Ovary (tissue), 7 donors: ENCODE measurements at regions not wholly inside any gene's neighbourhood (a gene's known extent, or its start where the extent isn't known, plus 50 kb on each side); places are given as distances from the start of the nearest gene placed in this dataset.
A peak's percentile ranks its signal among the peaks of the same experiment; 100 is the strongest.
"Not testable (repeated sequence)": the region's sequence is repeated elsewhere in the genome, so short reads cannot be mapped to it uniquely, and the experiment has no call there.

Experiments used
- DNase-seq, 5 donors: peaks; one replicate each; pipeline ENCODE4 v3.0.0-alpha.2; 2019 to 2020
- H3K27ac ChIP-seq, 2 donors: fragments of 200-600 bp; one replicate each; pipeline versions ENCODE4 v1.5.1 to v1.8.0; 2019 to 2022
- H3K27me3 ChIP-seq: fragments of 200-600 bp; one replicate; pipeline ENCODE4 v1.8.0; 2022
- H3K36me3 ChIP-seq: fragments of 200-600 bp; sonication (generic); one replicate; pipeline ENCODE4 v1.5.1; 2019
- H3K4me1 ChIP-seq: one replicate; pipeline ENCODE4 v1.8.1; 2013; ENCODE audit warnings: mild to moderate bottlenecking, moderate library complexity; ENCODE audit not compliant: insufficient read depth
- H3K4me3 ChIP-seq: fragments of 200-600 bp; sonication (generic); one replicate; pipeline ENCODE4 v1.5.1; 2017
- H3K9me3 ChIP-seq, 2 donors: fragments of 200-600 bp in 1 of 2; sonication (generic) in 1 of 2; one replicate each; pipeline versions ENCODE4 v1.5.1 to v1.8.1; 2013 to 2019; ENCODE audit warnings: mild to moderate bottlenecking in 1 of 2, moderate library complexity in 1 of 2
- EP300 ChIP-seq: sonication (generic); formaldehyde crosslinking; IDR thresholded peaks from one replicate; pipeline ENCODE4 v1.6.1; 2017; ENCODE audit warnings: antibody characterized with exemption
- POLR2A ChIP-seq: fragments of 450-650 bp; IDR thresholded peaks from one replicate; pipeline ENCODE4 v1.6.1; 2017; ENCODE audit warnings: antibody characterized with exemption, mild to moderate bottlenecking, moderate library complexity
- WGBS, 3 donors: extraction: QIAGEN DNeasy Blood & Tissue Kit in 1 of 3; methylation state at CpG; one replicate each; pipeline versions ENCODE4 v1.1.5 to v1.1.7; 2013 to 2017; 5-methylcytosine and 5-hydroxymethylcytosine counted together
- intact Hi-C, 4 donors: fragments of 100-400 bp; cut with DNase I; formaldehyde crosslinking; loops; one replicate each; pipeline versions ENCODE4 v1.11.0 to v1.15.1; 2022 to 2023
- TF ChIP-seq, protein P1 (sequence below), 3 donors: fragments of 450-650 bp in 2 of 3; fragments of 200-600 bp in 1 of 3; IDR thresholded peaks; one replicate each; pipeline versions ENCODE4 v1.5.1 to v1.8.0; 2016 to 2022; ENCODE audit warnings: antibody characterized with exemption in 3 of 3, mild to moderate bottlenecking in 1 of 3
- donor health status: DM: no; HTN: no; CAD: no; lungs with moderate emphysema.
- donor health status: DM: no; HTN: no; CAD: no.
- donor health status: Bipolar disorder and iron deficiency.
- donor health status: DM: no; HTN: no; CAD: no.
- donor health status: DM: yes; HTN: yes; CAD: no.

- Histone ChIP-seq H3K27me3 (no peaks in the 10 kb centered on the region), H3K4me3 (no peak overlapping the region), H3K4me1 (peaks cover 12% of the 10 kb centered on the region), H3K9me3 (no peaks in the 10 kb centered on the region), H3K27ac (peak overlapping the region in 1 of 2 donors; percentile 39), H3K36me3 (no peaks in the 10 kb centered on the region)
- TF ChIP-seq EP300: no peak
- no peak for TF ChIP-seq POLR2A
- TF ChIP-seq, protein P1, sequence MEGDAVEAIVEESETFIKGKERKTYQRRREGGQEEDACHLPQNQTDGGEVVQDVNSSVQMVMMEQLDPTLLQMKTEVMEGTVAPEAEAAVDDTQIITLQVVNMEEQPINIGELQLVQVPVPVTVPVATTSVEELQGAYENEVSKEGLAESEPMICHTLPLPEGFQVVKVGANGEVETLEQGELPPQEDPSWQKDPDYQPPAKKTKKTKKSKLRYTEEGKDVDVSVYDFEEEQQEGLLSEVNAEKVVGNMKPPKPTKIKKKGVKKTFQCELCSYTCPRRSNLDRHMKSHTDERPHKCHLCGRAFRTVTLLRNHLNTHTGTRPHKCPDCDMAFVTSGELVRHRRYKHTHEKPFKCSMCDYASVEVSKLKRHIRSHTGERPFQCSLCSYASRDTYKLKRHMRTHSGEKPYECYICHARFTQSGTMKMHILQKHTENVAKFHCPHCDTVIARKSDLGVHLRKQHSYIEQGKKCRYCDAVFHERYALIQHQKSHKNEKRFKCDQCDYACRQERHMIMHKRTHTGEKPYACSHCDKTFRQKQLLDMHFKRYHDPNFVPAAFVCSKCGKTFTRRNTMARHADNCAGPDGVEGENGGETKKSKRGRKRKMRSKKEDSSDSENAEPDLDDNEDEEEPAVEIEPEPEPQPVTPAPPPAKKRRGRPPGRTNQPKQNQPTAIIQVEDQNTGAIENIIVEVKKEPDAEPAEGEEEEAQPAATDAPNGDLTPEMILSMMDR (IDR thresholded peaks at IDR 0.05): no peak
- intact Hi-C loops: no loop called here
- no peak for DNase-seq
- 4 to 9% (median 4%) methylated on average over 3 of the region's 3 CpGs for WGBS, 3 donors
Observed at GRCh38 chr7:46604241-46604661, 683.2 kb upstream of the IGFBP3 start.

DNA sequence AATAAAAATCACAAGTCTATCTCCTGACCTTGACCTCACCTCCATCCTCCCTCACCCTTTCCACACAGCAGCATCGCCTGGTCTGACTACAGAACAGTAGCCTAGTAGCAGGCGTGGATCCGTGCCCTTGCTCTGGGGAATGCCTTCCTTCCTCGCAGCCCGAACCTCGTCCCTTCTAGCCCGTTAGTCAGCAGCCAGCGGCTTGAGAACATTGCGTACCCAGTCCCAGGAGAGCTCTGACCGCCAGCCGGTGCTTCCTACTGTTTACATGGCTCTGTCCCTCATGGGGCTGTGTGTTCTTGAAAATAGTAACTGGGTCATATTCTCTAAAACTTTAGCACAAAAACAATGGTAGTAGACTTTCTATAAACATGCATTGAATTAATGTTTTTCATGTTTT, 682.7 kb upstream of the IGFBP3 start:
- no peaks in the 10 kb centered on the region for H3K27me3 ChIP-seq
- no peaks in the 10 kb centered on the region for H3K36me3 ChIP-seq
- H3K4me1 ChIP-seq: peaks cover 12% of the 10 kb centered on the region
- WGBS, 3 donors: 1 to 12% (median 2%) methylated on average over 11 of the region's 11 CpGs
- no peaks in the 10 kb centered on the region for H3K9me3 ChIP-seq
- H3K27ac ChIP-seq: peak overlapping the region in 1 of 2 donors; percentile 39
- H3K4me3 ChIP-seq: no peak overlapping the region
- intact Hi-C loops: no loop called here
- TF ChIP-seq, protein P1 (IDR thresholded peaks at IDR 0.05): no peak
- TF ChIP-seq EP300: no peak
- no peak for TF ChIP-seq POLR2A
- peak; percentile 62 to 90 (median 83) for DNase-seq

GRCh38 chr7:46603296-46603752, 682.3 kb upstream of the IGFBP3 start:
- TF ChIP-seq EP300 (no peak), POLR2A (no peak)
- TF ChIP-seq, protein P1 (IDR thresholded peaks at IDR 0.05): no peak
- Histone ChIP-seq H3K27ac (peak overlapping the region in 1 of 2 donors; percentile 39), H3K36me3 (no peaks in the 10 kb centered on the region), H3K9me3 (no peaks in the 10 kb centered on the region), H3K4me3 (no peak overlapping the region), H3K4me1 (peaks cover 12% of the 10 kb centered on the region), H3K27me3 (no peaks in the 10 kb centered on the region)
- intact Hi-C loops: no loop called here
- peak in 2 of 5 donors; percentile 14 to 17 for DNase-seq
- 69 to 72% (median 71%) methylated on average over 7 of the region's 7 CpGs for WGBS, 3 donors

- Histone ChIP-seq H3K27ac (no peak overlapping the region), H3K9me3 (no peaks in the 10 kb centered on the region), H3K4me3 (no peak overlapping the region), H3K27me3 (no peaks in the 10 kb centered on the region), H3K4me1 (peaks cover 12% of the 10 kb centered on the region), H3K36me3 (no peaks in the 10 kb centered on the region)
- peak in 1 of 5 donors; percentile 58 for DNase-seq
- intact Hi-C loops: no loop called here
- WGBS, 3 donors: 83 to 90% (median 87%) methylated on average over 5 of the region's 5 CpGs
- TF ChIP-seq, protein P1 (IDR thresholded peaks at IDR 0.05): no peak
- TF ChIP-seq POLR2A: no peak
- TF ChIP-seq EP300: no peak
Observed at GRCh38 chr7:46600340-46600739, 679.3 kb upstream of the IGFBP3 start.

GRCh38 chr7:46594831-46595230, 673.8 kb upstream of the IGFBP3 start:
- H3K4me3 ChIP-seq, H3K27ac ChIP-seq, H3K4me1 ChIP-seq, H3K27me3 ChIP-seq, H3K9me3 ChIP-seq, intact Hi-C loops, H3K36me3 ChIP-seq, DNase-seq: not testable (repeated sequence)
- 0 to 16% (median 8%) methylated on average over 1 of the region's 1 CpG for WGBS, 3 donors

DNA sequence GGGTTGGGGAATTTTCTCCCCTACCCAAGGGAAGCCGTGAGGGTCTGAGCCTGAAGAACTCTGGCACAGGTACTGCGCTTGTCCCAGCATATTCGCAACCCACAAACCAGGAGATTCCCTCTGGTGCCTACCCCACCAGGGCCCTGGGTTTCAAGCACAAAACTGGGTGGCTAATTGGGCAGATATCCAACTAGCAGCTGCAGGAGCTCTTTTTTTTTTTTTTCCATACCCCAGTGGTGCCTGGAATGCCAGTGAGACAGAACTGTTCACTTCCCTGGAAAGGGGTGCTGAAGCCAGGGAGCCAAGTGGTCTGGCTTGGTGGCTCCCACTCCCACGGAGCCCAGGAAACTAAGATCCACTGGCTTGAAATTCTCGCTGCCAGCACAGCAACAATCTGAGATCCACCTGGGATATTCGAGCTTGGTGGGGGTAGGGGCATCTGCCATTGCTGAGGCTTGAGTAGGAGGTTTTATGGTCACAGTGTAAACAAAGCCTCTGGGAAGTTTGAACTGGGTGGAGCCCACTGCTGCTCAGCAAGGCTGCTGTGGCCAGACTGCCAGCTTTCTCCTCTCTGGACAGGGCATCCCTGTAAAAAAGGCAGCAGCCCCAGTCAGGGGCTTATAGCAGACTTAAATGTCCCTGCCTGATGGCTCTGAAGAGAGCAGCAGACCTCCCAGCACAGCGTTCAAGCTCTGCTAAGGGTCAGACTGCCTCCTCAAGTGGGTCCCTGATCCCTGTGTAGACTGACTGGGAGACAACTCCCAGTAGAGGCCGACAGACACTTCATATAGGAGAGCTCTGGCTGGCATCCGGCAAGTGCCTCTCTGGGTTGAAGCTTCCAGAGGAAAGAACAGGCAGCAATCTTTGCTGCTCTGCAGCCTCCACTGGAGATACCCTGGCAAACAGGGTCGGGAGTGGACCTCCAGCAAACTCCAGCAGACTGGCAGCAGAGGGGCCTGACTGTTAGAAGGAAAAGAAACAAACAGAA, 670.1 kb upstream of the IGFBP3 start:
- intact Hi-C loops, H3K27ac ChIP-seq, H3K9me3 ChIP-seq, H3K27me3 ChIP-seq, H3K4me3 ChIP-seq, DNase-seq, H3K4me1 ChIP-seq, H3K36me3 ChIP-seq: not testable (repeated sequence)
- WGBS, 3 donors: 76 to 81% (median 79%) methylated on average over 10 of the region's 10 CpGs
